Stomach smooth muscle (tissue), 2 donors: ENCODE measurements at regions not wholly inside any gene's neighbourhood (a gene's known extent, or its start where the extent isn't known, plus 50 kb on each side); places are given as distances from the start of the nearest gene placed in this dataset.

Source experiments
- H3K27ac ChIP-seq: one replicate; pipeline ENCODE4 v1.7.0; 2013; ENCODE audit warnings: mild to moderate bottlenecking, low read length, inconsistent platforms
- H3K27me3 ChIP-seq, 2 donors: one replicate each; pipeline ENCODE4 v1.7.0; 2013; ENCODE audit warnings: low read length in 2 of 2; ENCODE audit not compliant: insufficient read depth in 2 of 2, control insufficient read depth in 1 of 2
- H3K36me3 ChIP-seq, 2 donors: one replicate each; pipeline ENCODE4 v1.7.0; 2013; ENCODE audit warnings: low read length in 2 of 2; ENCODE audit not compliant: control insufficient read depth in 2 of 2, insufficient read depth in 2 of 2
- H3K4me1 ChIP-seq: one replicate; pipeline ENCODE4 v1.7.0; 2013; ENCODE audit warnings: low read length; ENCODE audit not compliant: control insufficient read depth, insufficient read depth
- H3K4me3 ChIP-seq, 2 donors: one replicate each; pipeline ENCODE4 v1.7.0; 2013; ENCODE audit warnings: low read length in 2 of 2
- H3K9ac ChIP-seq, 2 donors: one replicate each; pipeline ENCODE4 v1.7.0; 2013; ENCODE audit warnings: low read length in 2 of 2, mild to moderate bottlenecking in 1 of 2
- H3K9me3 ChIP-seq, 2 donors: one replicate each; pipeline ENCODE4 v1.7.0; 2013; ENCODE audit warnings: low read length in 2 of 2; ENCODE audit not compliant: control insufficient read depth in 2 of 2
- donor health status: healthy.
- donor health status: Pancreatic carcinoma.

- no peak overlapping the region for H3K4me3 ChIP-seq
- H3K36me3 ChIP-seq: no peaks in the 10 kb centered on the region
- H3K27me3 ChIP-seq: no peaks in the 10 kb centered on the region
- no peaks in the 10 kb centered on the region for H3K4me1 ChIP-seq
- no peak overlapping the region for H3K27ac ChIP-seq
- H3K9me3 ChIP-seq: no peaks in the 10 kb centered on the region
- no peak overlapping the region for H3K9ac ChIP-seq
Measured at GRCh38 chr5:57857696-57858095, 375.1 kb upstream of the ACTBL2 start.

DNA sequence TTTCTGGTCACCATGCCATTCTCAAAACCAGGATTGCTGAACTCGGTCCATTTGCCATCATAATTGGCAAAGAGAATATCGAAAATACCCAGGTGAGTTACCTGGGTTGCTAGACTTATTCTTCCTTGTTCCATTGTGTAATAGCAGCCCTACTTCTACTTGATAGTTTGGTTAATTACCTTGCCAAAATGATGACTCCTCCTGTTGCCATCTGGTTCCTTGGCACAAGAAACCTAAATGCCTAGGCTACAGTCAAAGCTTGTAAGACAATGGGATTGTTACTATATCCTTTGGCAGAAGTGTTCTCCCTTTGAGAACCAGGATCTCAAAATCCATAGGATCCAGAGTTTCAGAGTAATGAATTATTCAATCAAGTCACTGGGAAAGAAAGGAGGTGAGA is 373.2 kb upstream of the ACTBL2 start:
- H3K9ac ChIP-seq: no peak overlapping the region
- H3K4me1 ChIP-seq: no peaks in the 10 kb centered on the region
- no peaks in the 10 kb centered on the region for H3K9me3 ChIP-seq
- H3K27me3 ChIP-seq: no peaks in the 10 kb centered on the region
- no peak overlapping the region for H3K27ac ChIP-seq
- no peak overlapping the region for H3K4me3 ChIP-seq
- H3K36me3 ChIP-seq: no peaks in the 10 kb centered on the region

DNA sequence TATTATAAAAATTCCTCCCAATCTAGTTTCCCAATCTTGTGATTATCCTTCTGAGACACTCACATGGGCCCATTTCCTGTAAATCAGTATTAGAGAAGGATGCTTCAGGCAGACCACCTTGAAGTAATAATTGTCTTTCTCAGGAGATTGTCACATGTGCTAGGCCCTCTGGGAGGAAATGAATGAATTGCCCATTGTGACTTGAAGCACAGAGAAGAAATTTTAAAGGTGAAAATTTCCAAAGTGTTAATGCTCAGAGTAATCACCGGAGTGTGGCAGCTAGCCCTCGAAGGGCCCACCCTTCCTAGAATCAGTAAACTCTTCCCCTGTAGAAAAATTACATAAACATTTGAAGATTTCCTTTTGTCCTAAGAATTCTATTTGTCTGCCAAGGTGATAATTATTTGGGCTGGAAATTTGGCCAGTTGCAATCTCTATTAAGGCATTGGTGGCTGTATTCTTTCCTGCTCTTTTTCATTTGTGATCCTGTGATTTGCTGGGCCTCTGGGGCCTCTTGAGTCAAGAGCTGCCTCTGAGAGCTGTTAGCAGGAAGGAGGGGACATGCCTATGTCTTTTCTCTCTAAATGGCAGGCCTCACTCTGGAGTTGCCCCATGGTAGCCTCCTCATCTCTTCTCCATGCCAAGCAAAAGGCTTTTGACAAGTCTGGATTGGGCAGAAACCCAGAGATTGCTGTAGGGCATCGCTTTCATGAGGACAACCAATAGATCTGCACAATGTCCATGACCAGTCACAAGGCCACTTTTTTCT is 371.5 kb upstream of the ACTBL2 start:
- Histone ChIP-seq H3K4me1 (no peaks in the 10 kb centered on the region), H3K9ac (no peak overlapping the region), H3K36me3 (no peaks in the 10 kb centered on the region), H3K27me3 (no peaks in the 10 kb centered on the region), H3K4me3 (no peak overlapping the region), H3K9me3 (no peaks in the 10 kb centered on the region), H3K27ac (no peak overlapping the region)

DNA sequence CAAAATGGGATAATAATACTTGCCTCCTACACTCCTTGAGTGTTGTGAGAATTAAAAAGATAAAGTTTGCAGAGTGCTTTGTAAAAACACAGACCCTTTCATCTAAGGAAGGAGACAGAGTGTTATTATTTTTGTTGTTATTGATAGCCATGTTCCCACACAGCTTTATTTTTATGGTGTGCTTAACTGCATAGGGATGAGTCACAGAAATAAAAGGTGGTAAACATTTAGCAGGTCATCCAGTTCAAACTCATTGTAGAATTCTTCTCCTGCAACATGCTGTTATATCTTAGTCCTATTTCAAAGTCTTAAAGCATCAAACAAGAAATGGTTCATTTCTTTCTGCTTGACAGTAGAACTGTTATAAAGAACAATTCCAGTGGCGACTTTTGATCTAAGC is 367.5 kb upstream of the ACTBL2 start:
- H3K4me1 ChIP-seq: no peaks in the 10 kb centered on the region
- no peaks in the 10 kb centered on the region for H3K27me3 ChIP-seq
- H3K9ac ChIP-seq: no peak overlapping the region
- H3K27ac ChIP-seq: no peak overlapping the region
- no peaks in the 10 kb centered on the region for H3K36me3 ChIP-seq
- H3K9me3 ChIP-seq: no peaks in the 10 kb centered on the region
- H3K4me3 ChIP-seq: no peak overlapping the region

- H3K27ac ChIP-seq: no peak overlapping the region
- no peaks in the 10 kb centered on the region for H3K4me1 ChIP-seq
- no peaks in the 10 kb centered on the region for H3K9me3 ChIP-seq
- no peaks in the 10 kb centered on the region for H3K27me3 ChIP-seq
- H3K9ac ChIP-seq: no peak overlapping the region
- no peak overlapping the region for H3K4me3 ChIP-seq
- no peaks in the 10 kb centered on the region for H3K36me3 ChIP-seq
Measured at GRCh38 chr5:57845025-57845424, 362.4 kb upstream of the ACTBL2 start.

DNA sequence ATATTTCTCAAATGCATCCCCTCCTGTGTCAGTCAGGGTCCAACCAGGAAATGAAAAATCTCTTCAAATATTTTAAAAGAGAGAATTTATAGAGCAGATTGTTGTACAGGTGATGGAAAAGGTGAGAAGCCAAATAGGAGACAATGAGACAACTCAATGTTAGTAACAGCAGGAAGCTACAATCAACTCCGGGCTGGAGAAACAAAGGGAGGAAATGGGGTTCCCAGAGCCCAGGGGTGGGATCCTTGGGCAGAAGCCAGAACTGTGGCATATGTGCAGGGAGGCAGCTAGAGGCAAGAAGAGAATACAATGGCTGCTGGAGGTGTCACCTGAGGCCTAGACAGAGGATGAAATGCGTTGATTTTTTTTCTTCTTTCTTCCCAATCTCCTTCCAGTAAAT is 361.8 kb upstream of the ACTBL2 start:
- no peaks in the 10 kb centered on the region for H3K27me3 ChIP-seq
- no peaks in the 10 kb centered on the region for H3K36me3 ChIP-seq
- no peaks in the 10 kb centered on the region for H3K4me1 ChIP-seq
- no peak overlapping the region for H3K27ac ChIP-seq
- H3K9ac ChIP-seq: no peak overlapping the region
- H3K9me3 ChIP-seq: no peaks in the 10 kb centered on the region
- H3K4me3 ChIP-seq: no peak overlapping the region

DNA sequence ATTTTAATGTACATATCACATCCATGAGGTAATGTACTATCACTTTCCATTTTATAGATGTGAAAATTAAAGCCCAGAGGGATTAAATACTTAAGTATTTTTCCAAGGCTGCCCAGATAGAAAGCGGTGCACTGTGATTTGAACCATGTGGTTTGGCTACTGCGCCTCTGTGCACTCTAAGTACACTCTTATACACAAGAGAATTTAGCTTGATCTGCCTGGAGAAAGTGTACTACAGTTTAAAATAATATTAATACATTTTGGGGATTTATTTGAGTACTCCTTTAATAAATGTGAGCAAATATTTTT is 360.4 kb upstream of the ACTBL2 start:
- H3K4me3 ChIP-seq: no peak overlapping the region
- no peaks in the 10 kb centered on the region for H3K9me3 ChIP-seq
- H3K27me3 ChIP-seq: no peaks in the 10 kb centered on the region
- H3K9ac ChIP-seq: no peak overlapping the region
- H3K27ac ChIP-seq: no peak overlapping the region
- H3K36me3 ChIP-seq: no peaks in the 10 kb centered on the region
- H3K4me1 ChIP-seq: no peaks in the 10 kb centered on the region

DNA sequence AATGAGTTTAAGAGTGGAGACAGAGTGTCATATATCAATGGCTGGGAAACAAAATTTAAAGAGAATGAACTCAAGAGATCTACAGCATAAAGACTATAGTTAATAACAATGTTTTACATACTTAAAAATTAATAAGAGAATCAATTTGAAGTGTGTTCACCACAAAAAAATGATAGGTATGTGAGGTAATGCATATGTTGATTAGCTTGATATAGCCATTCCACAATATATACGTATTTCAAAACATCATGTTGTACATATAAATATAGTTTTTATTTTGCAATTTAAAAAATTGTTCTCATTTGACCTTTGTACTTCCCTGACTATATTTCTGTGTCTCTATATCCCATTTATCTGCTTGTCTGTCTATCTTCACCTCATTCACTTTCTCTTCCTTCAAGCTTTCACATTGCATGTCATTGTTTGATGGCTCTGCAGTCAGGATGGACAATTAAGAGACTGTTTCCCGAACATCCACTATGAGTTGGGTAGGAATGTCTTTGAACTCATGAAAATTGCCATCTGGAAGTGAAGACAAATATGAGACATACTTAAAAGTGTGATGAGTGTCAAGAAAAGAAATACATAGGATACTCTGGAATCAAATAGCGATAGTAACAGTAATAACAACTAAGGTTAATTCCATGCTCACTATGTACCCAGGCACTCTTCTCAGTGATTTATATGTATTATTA is 359.9 kb upstream of the ACTBL2 start:
- Histone ChIP-seq H3K9ac (no peak overlapping the region), H3K27me3 (no peaks in the 10 kb centered on the region)

DNA sequence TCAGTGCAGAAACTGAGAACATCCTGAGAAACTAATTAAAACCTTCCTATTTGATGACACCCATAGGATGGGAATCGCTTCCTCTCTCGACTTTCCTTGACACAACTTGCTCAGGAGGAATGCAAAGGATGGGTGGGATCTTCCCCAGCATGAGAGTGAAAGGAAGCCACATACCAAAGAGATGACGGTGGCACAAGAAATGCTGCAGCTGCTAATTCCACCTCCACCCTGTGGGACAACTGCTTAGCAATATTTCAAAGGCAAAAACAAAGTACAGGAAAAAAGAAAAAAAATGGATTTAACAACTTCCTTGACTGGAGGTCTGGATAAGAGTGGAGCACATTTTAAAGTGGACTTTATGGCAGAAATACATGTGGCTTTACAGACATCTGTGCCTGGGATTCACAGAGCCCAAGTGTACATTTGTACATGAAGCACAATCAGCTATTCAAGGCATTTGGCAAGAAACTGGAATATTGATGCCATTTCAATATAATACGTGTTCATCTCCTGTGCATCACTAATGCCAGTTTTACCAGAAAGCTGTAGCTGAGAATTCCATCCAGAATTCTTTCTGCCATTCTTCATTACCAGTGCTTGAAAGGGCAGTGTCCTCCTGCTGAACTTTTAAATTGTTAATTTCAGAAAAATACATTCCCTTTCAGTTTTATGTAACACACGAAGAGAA is 359.2 kb upstream of the ACTBL2 start:
- H3K9ac ChIP-seq: no peak overlapping the region
- no peaks in the 10 kb centered on the region for H3K27me3 ChIP-seq
- H3K4me3 ChIP-seq: no peak overlapping the region
- H3K4me1 ChIP-seq: no peaks in the 10 kb centered on the region
- no peak overlapping the region for H3K27ac ChIP-seq
- H3K36me3 ChIP-seq: no peaks in the 10 kb centered on the region
- H3K9me3 ChIP-seq: no peaks in the 10 kb centered on the region

More for the DNA sequence above, 359.9 kb upstream of the ACTBL2 start:
- Histone ChIP-seq H3K9me3 (no peaks in the 10 kb centered on the region), H3K36me3 (no peaks in the 10 kb centered on the region), H3K4me3 (no peak overlapping the region), H3K27ac (no peak overlapping the region), H3K4me1 (no peaks in the 10 kb centered on the region)

DNA sequence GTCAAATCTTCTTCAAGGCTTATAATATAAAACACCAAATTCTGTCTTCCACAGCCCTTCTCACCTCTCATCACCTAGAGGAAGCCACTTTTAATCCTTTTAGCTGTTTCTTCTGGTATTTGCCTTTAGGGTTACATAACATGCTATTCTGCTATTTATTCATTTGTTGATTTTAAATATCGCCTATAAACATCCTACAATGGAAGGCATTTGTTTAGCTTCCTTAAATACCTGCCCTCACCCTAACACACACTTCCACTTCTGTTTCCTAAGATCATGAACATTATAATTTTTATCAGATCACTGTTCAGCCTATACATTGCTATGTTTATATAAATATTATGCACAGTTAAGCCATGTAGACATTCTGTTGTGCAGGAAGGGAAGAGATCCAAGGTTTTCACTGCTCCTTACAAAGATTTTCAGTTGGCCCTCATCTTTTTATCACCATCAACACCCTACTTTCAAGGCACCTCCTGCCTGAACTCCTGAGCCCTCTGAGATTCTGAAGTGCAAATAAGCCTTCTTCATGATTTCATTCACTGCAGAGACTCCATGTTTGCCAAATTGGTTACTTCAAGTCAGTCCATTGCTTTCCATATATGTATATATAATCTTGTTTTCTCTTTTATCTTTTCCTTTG is 356.9 kb upstream of the ACTBL2 start:
- H3K9ac ChIP-seq: no peak overlapping the region
- H3K27ac ChIP-seq: no peak overlapping the region
- no peaks in the 10 kb centered on the region for H3K27me3 ChIP-seq
- no peaks in the 10 kb centered on the region for H3K4me1 ChIP-seq
- H3K4me3 ChIP-seq: no peak overlapping the region
- H3K36me3 ChIP-seq: no peaks in the 10 kb centered on the region
- H3K9me3 ChIP-seq: no peaks in the 10 kb centered on the region
